ENCODE measurements at regions not wholly inside any gene's neighbourhood (a gene's known extent, or its start where the extent isn't known, plus 50 kb on each side); places are given as distances from the start of the nearest gene placed in this dataset.
"Not testable (repeated sequence)": the region's sequence is repeated elsewhere in the genome, so short reads cannot be mapped to it uniquely, and the experiment has no call there.

- Histone ChIP-seq H3K9me3 (ENCODE audit: control insufficient read depth, insufficient read depth, low read length) (0 out of 2 replicates have a peak, but pooled peaks cover 11% of the 10 kb centered on the region), H3K27me3 (ENCODE audit: control insufficient read depth, insufficient read depth, low read length) (no peaks in the 10 kb centered on the region), H3K4me3 (ENCODE audit: low read depth, low read length) (no peak overlapping the region), H3K9ac (ENCODE audit: low read depth, low read length) (no peak overlapping the region), H3K27ac (ENCODE audit: low read depth, low read length) (no peak overlapping the region), H3K4me1 (ENCODE audit: control insufficient read depth, insufficient read depth, low read length) (no peaks in the 10 kb centered on the region), H3K36me3 (ENCODE audit: control insufficient read depth, insufficient read depth, low read length) (no peaks in the 10 kb centered on the region)
These were observed 110.8 kb downstream of the DLEU7 start for GRCh38 chr13:50732712-50733111.

GRCh38 chr13:50733392-50733791, 110.1 kb downstream of the DLEU7 start:
- no peak overlapping the region for H3K27ac ChIP-seq (ENCODE audit: low read depth, low read length)
- no peak overlapping the region for H3K9ac ChIP-seq (ENCODE audit: low read depth, low read length)

GRCh38 chr13:50735071-50735470, 108.4 kb downstream of the DLEU7 start:
- no peaks in the 10 kb centered on the region for H3K4me1 ChIP-seq (ENCODE audit: control insufficient read depth, insufficient read depth, low read length)
- H3K27ac ChIP-seq (ENCODE audit: low read depth, low read length): no peak overlapping the region
- H3K9me3 ChIP-seq (ENCODE audit: control insufficient read depth, insufficient read depth, low read length): 0 out of 2 replicates have a peak, but pooled peaks cover 8% of the 10 kb centered on the region
- H3K9ac ChIP-seq (ENCODE audit: low read depth, low read length): no peak overlapping the region
- H3K4me3 ChIP-seq (ENCODE audit: low read depth, low read length): no peak overlapping the region
- no peaks in the 10 kb centered on the region for H3K36me3 ChIP-seq (ENCODE audit: control insufficient read depth, insufficient read depth, low read length)
- H3K27me3 ChIP-seq (ENCODE audit: control insufficient read depth, insufficient read depth, low read length): no peaks in the 10 kb centered on the region

More at GRCh38 chr13:50733392-50733791, 110.1 kb downstream of the DLEU7 start:
- H3K9me3 ChIP-seq (ENCODE audit: control insufficient read depth, insufficient read depth, low read length): 0 out of 2 replicates have a peak, but pooled peaks cover 11% of the 10 kb centered on the region
- H3K36me3 ChIP-seq (ENCODE audit: control insufficient read depth, insufficient read depth, low read length): no peaks in the 10 kb centered on the region
- no peak overlapping the region for H3K4me3 ChIP-seq (ENCODE audit: low read depth, low read length)
- H3K4me1 ChIP-seq (ENCODE audit: control insufficient read depth, insufficient read depth, low read length): no peaks in the 10 kb centered on the region
- H3K27me3 ChIP-seq (ENCODE audit: control insufficient read depth, insufficient read depth, low read length): no peaks in the 10 kb centered on the region

GRCh38 chr13:50740052-50740741, 103.3 kb downstream of the DLEU7 start:
- no peaks in the 10 kb centered on the region for H3K36me3 ChIP-seq (ENCODE audit: control insufficient read depth, insufficient read depth, low read length)

GRCh38 chr13:50742353-50742752, 101.1 kb downstream of the DLEU7 start:
- Histone ChIP-seq H3K36me3 (ENCODE audit: control insufficient read depth, insufficient read depth, low read length) (no peaks in the 10 kb centered on the region), H3K4me1 (ENCODE audit: control insufficient read depth, insufficient read depth, low read length) (no peaks in the 10 kb centered on the region), H3K4me3 (ENCODE audit: low read depth, low read length) (no peak overlapping the region), H3K9me3 (ENCODE audit: control insufficient read depth, insufficient read depth, low read length) (no peaks in the 10 kb centered on the region), H3K27me3 (ENCODE audit: control insufficient read depth, insufficient read depth, low read length) (no peaks in the 10 kb centered on the region), H3K27ac (ENCODE audit: low read depth, low read length) (no peak overlapping the region), H3K9ac (ENCODE audit: low read depth, low read length) (no peak overlapping the region)

More at GRCh38 chr13:50740052-50740741, 103.3 kb downstream of the DLEU7 start:
- H3K4me3 ChIP-seq (ENCODE audit: low read depth, low read length): no peak overlapping the region
- H3K27ac ChIP-seq (ENCODE audit: low read depth, low read length): no peak overlapping the region
- no peaks in the 10 kb centered on the region for H3K4me1 ChIP-seq (ENCODE audit: control insufficient read depth, insufficient read depth, low read length)
- H3K9me3 ChIP-seq (ENCODE audit: control insufficient read depth, insufficient read depth, low read length): no peaks in the 10 kb centered on the region
- no peaks in the 10 kb centered on the region for H3K27me3 ChIP-seq (ENCODE audit: control insufficient read depth, insufficient read depth, low read length)
- no peak overlapping the region for H3K9ac ChIP-seq (ENCODE audit: low read depth, low read length)

- Histone ChIP-seq H3K36me3 (ENCODE audit: control insufficient read depth, insufficient read depth, low read length) (no peaks in the 10 kb centered on the region), H3K9ac (ENCODE audit: low read depth, low read length) (no peak overlapping the region), H3K4me3 (ENCODE audit: low read depth, low read length) (no peak overlapping the region)
These were observed 100.5 kb downstream of the DLEU7 start for GRCh38 chr13:50742968-50743367.

GRCh38 chr13:50744116-50744660, 99.3 kb downstream of the DLEU7 start:
- no peak overlapping the region for H3K4me3 ChIP-seq (ENCODE audit: low read depth, low read length)
- H3K27ac ChIP-seq (ENCODE audit: low read depth, low read length): no peak overlapping the region
- no peaks in the 10 kb centered on the region for H3K36me3 ChIP-seq (ENCODE audit: control insufficient read depth, insufficient read depth, low read length)
- no peaks in the 10 kb centered on the region for H3K9me3 ChIP-seq (ENCODE audit: control insufficient read depth, insufficient read depth, low read length)
- H3K27me3 ChIP-seq (ENCODE audit: control insufficient read depth, insufficient read depth, low read length): no peaks in the 10 kb centered on the region
- H3K9ac ChIP-seq (ENCODE audit: low read depth, low read length): no peak overlapping the region
- H3K4me1 ChIP-seq (ENCODE audit: control insufficient read depth, insufficient read depth, low read length): no peaks in the 10 kb centered on the region

More at GRCh38 chr13:50742968-50743367, 100.5 kb downstream of the DLEU7 start:
- no peak overlapping the region for H3K27ac ChIP-seq (ENCODE audit: low read depth, low read length)
- no peaks in the 10 kb centered on the region for H3K4me1 ChIP-seq (ENCODE audit: control insufficient read depth, insufficient read depth, low read length)
- H3K9me3 ChIP-seq (ENCODE audit: control insufficient read depth, insufficient read depth, low read length): no peaks in the 10 kb centered on the region
- H3K27me3 ChIP-seq (ENCODE audit: control insufficient read depth, insufficient read depth, low read length): no peaks in the 10 kb centered on the region

- Histone ChIP-seq H3K4me1 (ENCODE audit: control insufficient read depth, insufficient read depth, low read length) (no peaks in the 10 kb centered on the region), H3K9ac (ENCODE audit: low read depth, low read length) (no peak overlapping the region), H3K9me3 (ENCODE audit: control insufficient read depth, insufficient read depth, low read length) (no peaks in the 10 kb centered on the region), H3K36me3 (ENCODE audit: control insufficient read depth, insufficient read depth, low read length) (no peaks in the 10 kb centered on the region), H3K4me3 (ENCODE audit: low read depth, low read length) (no peak overlapping the region), H3K27ac (ENCODE audit: low read depth, low read length) (no peak overlapping the region), H3K27me3 (ENCODE audit: control insufficient read depth, insufficient read depth, low read length) (no peaks in the 10 kb centered on the region)
These were observed 97.9 kb downstream of the DLEU7 start for GRCh38 chr13:50745542-50746115.

GRCh38 chr13:50747737-50748350, 95.6 kb downstream of the DLEU7 start:
- H3K9me3 ChIP-seq (ENCODE audit: control insufficient read depth, insufficient read depth, low read length): no peaks in the 10 kb centered on the region
- no peaks in the 10 kb centered on the region for H3K27me3 ChIP-seq (ENCODE audit: control insufficient read depth, insufficient read depth, low read length)
- H3K4me3 ChIP-seq (ENCODE audit: low read depth, low read length): no peak overlapping the region
- H3K27ac ChIP-seq (ENCODE audit: low read depth, low read length): no peak overlapping the region
- H3K36me3 ChIP-seq (ENCODE audit: control insufficient read depth, insufficient read depth, low read length): no peaks in the 10 kb centered on the region
- H3K4me1 ChIP-seq (ENCODE audit: control insufficient read depth, insufficient read depth, low read length): no peaks in the 10 kb centered on the region
- no peak overlapping the region for H3K9ac ChIP-seq (ENCODE audit: low read depth, low read length)

GRCh38 chr13:50753221-50753620, 90.3 kb downstream of the DLEU7 start:
- not testable (repeated sequence) for H3K4me3 ChIP-seq (ENCODE audit: low read depth, low read length); H3K27ac ChIP-seq (ENCODE audit: low read depth, low read length); H3K9me3 ChIP-seq (ENCODE audit: control insufficient read depth, insufficient read depth, low read length); H3K27me3 ChIP-seq (ENCODE audit: control insufficient read depth, insufficient read depth, low read length); H3K9ac ChIP-seq (ENCODE audit: low read depth, low read length); H3K36me3 ChIP-seq (ENCODE audit: control insufficient read depth, insufficient read depth, low read length)
- H3K4me1 ChIP-seq (ENCODE audit: control insufficient read depth, insufficient read depth, low read length): peaks cover 10% of the 10 kb centered on the region

Data from HUES48 (cell line).